NCI-H2081 (cell line): ENCODE measurements at regions not wholly inside any gene's neighbourhood (a gene's known extent, or its start where the extent isn't known, plus 50 kb on each side); places are given as distances from the start of the nearest gene placed in this dataset.
A peak's percentile ranks its signal among the peaks of the same experiment; 100 is the strongest.
"Not testable (repeated sequence)": the region's sequence is repeated elsewhere in the genome, so short reads cannot be mapped to it uniquely, and the experiment has no call there.

Source experiments
- DNase-seq, 2 experiments: peaks; one replicate each; lab custom pipeline; 2025; lab: John Stamatoyannopoulos, UW

DNA sequence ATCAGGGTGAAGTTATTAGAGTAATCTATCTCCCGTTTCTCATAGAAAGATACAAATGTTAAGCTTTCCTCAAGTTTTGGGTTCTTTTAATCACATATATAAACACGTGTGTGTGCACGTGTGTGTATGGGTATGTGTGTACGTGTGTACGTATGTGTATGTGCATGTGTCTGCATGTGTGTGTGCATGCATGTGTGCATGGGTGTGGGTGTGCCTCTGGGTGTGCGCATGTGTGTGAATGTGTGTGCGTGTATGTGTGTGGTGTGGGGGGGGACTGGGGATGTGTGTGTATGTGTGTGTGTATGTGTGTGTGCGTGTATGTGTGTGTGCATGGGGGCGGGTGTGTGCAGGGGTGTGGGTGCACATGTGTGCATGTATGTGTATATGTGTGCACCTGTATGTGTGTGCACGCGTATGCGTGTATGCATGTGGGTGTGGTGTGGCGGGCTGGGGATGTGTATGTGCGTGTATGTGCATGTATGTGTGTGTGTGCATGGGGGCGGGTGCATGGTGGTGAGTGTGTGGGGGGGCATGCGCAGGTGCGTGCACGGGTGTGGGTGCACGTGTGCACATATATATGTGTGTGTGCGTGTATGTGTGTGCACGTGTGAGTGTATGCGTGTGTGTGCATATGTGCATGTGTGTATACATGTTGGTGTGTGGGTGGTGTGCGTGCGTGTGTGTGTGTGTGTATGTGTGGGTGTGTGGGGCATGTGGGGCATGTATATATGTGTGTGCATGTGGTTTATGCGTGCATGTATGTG is 304.0 kb downstream of the MBD2 start:
- no peak for DNase-seq

GRCh38 chr18:53918091-53918490 is 306.4 kb downstream of the MBD2 start:
- no peak for DNase-seq

- DNase-seq = no peak
These were observed 313.3 kb downstream of the MBD2 start for GRCh38 chr18:53911200-53911599.

GRCh38 chr18:53909668-53910067 is 314.8 kb downstream of the MBD2 start:
- no peak for DNase-seq

- no peak for DNase-seq
These were observed 316.5 kb downstream of the MBD2 start for GRCh38 chr18:53907921-53908320.

DNA sequence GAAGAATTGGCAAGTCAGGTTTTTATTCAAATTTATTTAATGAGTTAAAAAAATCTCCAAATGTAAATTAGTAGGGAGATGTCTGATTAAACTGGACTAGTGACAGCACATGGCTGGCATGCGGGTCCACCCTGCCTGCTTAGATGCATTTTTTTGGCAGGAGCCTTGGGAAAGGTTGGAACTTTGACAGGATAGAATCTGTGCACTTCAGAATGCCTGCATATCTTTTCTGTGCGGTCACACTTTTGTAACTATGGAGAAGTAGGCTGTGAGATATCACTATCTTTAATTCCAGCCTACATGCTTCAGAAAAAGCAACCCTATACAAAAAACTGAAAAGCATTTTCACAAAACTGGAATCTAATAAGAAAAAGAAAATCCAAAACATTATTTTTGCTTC is 317.8 kb downstream of the MBD2 start:
- DNase-seq = no peak

- DNase-seq = no peak
These were observed 329.6 kb downstream of the MBD2 start for GRCh38 chr18:53894675-53895442.

DNA sequence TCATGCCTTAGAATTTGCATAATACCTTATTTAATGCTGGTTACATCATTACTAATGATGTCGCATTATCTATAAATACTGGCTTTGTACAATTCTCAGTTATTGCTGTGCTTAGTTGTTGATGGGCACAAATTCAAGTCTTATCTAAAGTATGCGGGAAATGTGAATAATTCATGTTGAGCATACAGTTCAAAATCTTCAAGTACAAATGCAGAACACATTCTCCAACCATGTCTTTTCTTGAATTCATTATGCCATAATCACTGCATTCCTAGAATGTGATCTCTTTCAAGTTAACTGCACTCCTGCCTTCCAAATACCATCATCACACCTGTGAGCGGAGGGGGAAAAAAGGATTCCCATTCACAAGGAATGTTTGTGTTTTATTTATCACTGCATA is 337.0 kb downstream of the MBD2 start:
- DNase-seq = no peak

GRCh38 chr18:53886058-53886457 is 338.4 kb downstream of the MBD2 start:
- DNase-seq = no peak

DNA sequence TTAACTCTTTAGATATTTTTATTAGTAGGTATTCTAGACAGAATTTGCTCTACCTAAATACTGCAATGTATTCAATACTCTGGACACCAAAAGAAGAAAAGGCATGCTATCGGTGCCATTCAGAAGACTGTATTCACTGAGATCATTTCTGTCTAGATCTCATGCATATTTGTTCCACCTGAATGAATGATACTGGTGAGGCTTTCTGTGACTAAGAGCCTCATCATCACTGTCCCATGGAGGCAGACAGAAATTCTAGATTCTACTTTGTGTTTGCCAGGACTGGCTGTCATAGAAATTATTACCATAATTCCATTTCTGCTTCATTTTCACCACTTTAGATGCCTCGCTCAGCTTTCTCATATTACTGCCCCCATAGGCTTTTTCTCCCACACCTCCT is 340.7 kb downstream of the MBD2 start:
- no peak for DNase-seq

- no peak for DNase-seq
These were observed 350.4 kb downstream of the MBD2 start for GRCh38 chr18:53874103-53874502.

DNA sequence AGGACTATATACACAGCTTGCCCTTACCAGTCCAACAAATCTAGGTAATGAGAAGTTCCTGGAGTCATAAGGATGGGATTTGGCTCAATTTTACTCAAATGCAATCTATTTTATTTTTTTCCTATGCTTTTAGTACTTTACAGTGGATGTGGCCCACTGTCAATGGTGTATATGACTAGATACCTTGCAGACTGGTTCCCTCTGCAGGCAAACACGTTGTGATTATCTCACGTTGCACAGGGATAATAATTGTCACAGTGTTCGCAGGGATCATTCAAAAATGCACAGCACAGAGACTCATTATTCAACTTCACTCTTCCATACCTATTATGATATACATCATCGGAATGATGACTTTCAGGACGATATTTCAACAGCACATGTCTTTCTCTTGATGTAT is 359.7 kb downstream of the MBD2 start:
- DNase-seq = peak; percentile 2

GRCh38 chr18:53862921-53863320 is 361.5 kb downstream of the MBD2 start:
- DNase-seq = no peak

DNA sequence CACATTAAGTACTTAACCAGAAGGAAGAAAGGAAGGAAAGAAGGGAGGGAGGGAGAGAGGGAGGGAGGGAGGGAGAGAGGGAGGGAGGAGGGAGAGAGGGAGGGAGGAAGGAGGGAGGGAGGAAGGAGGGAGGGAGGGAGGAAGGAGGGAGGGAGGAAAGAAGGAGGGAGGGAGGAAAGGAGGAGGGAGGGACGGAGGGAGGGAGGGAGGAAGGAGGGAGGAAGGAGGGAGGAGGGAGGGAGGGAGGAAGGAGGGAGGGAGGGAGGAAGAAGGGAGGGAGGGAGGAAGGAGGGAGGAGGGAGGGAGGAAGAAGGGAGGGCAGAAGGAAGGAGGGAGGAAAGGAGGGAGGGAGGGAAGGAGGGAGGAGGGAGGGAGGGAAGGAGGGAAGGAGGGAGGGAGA is 363.3 kb downstream of the MBD2 start:
- DNase-seq = no peak

DNA sequence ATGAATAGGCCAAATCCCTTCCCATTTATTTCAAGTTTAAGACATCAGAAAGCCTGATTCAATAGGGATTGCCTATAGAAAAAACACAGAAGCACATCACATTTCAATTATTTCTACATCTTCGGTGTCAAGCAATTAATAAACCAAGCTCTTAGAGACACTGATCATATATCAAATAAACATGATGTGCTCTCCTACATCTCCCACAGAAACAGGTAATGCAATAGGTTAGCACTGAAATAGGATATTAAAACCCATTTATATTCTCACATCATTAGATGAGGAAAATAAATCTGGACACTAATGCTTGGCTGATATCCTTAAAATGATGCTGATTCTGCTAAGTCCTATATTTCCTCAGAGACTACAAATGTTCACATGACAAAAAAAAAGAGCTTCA is 364.7 kb downstream of the MBD2 start:
- no peak for DNase-seq

GRCh38 chr18:53850902-53851301 is 373.6 kb downstream of the MBD2 start:
- DNase-seq = no peak

DNA sequence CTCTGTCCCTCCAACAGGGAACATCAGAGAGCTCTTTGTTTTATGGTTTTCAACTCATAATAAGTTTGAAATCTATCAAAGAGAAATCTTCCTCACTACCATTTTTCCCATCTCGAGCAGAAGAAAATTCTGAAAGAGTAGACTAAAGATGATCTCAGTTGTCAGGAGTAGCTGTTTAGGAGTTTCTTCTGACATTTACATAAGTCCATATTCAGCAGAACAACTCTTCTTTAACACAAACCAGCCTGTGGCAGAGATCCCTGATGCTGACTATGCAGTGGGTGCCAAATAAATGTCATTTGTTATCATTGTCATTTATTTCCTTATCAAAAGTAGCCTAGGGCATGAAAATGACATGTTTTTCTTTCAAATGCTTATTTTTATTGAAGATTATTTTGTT is 380.7 kb downstream of the MBD2 start:
- DNase-seq = no peak

DNA sequence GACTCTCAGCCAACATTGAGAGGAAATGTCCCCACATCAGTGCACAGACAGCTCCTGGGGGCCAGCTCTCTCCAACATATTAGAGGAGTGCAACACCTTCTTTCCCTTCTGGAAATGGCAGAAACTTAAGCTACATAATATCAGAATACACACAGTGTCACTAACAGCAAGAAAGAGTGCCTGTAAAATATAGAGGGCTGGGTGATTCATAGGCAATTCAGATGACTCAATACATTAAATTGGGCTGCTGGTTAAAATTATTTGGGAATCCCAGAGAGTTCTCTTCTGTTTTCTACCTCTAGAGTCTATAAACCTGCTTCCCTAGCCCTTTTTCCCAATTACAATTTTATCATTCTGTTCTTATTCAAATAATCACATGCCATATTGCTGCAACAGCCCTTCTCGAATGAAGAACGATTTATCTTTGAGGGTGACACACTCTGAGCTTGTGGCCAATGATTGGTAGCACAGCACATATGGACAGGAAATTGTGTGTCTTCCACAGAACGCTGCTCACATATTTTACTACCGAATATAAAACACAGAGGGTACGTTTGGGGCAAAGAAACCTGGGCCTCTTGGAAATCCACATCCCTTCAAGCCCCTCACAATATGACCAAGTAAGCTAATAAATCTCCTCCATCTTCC is 381.2 kb downstream of the MBD2 start:
- no peak for DNase-seq

GRCh38 chr18:53838746-53839145 is 385.7 kb downstream of the MBD2 start:
- DNase-seq = no peak

DNA sequence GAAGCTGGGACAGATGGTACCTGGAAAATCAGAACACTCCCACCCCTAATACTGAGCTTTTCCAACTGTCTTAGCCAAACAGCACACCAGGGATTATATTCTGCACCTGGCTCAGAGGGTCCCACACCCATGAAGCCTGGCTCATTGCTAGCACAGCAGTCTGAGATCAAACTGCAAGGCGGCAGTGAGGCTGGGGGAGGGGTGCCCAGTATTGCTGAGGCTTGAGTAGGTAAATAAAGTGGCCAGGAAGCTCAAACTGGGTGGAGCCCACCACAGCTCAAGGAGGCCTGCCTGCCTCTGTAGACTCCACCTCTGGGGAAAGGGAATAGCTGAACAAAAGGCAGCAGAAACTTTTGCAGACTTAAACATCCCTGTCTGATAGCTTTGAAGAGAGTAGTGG is 403.3 kb downstream of the MBD2 start:
- DNase-seq = not testable (repeated sequence)

DNA sequence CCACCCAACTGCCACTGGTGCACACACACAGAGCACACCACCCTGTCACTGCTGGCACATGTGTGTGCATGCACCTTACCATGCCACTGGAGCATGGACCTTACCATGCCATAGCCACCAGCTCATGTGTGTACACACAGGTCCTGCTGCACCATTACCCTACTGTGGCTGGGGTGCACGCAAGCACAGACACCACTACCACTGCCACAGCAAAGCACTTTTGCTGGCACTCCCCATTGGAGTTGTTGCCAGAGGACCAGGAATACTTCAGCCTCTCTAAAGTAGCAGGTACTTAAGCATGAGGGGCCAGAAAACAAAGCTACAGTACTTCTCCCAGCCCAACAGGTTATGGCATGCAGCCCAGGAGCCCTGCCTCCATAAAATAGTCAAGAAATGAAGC is 404.8 kb downstream of the MBD2 start:
- no peak for DNase-seq

- no peak for DNase-seq
These were observed 405.3 kb downstream of the MBD2 start for GRCh38 chr18:53819174-53819573.
